Progenitor cell of endocrine pancreas (in vitro differentiated cells): ENCODE measurements at regions not wholly inside any gene's neighbourhood (a gene's known extent, or its start where the extent isn't known, plus 50 kb on each side); places are given as distances from the start of the nearest gene placed in this dataset.

Experiments
- DNase-seq: peaks from one replicate; pipeline ENCODE4 v3.0.0; 2021; ENCODE audit warnings: low spot score; ENCODE audit not compliant: unreplicated experiment
- H3K27ac Mint-ChIP-seq: 2 replicates; pipeline ENCODE4 v1.8.0; 2021; ENCODE audit warnings: mild to moderate bottlenecking, moderate library complexity, mixed read lengths
- H3K27me3 Mint-ChIP-seq: 2 replicates; pipeline ENCODE4 v1.8.0; 2021; ENCODE audit warnings: mixed read lengths
- H3K36me3 Mint-ChIP-seq: 2 replicates; pipeline ENCODE4 v1.8.0; 2022; ENCODE audit warnings: mixed read lengths; ENCODE audit not compliant: insufficient read depth
- H3K4me1 Mint-ChIP-seq: 2 replicates; pipeline ENCODE4 v1.8.0; 2021; ENCODE audit warnings: low read depth, mixed read lengths
- H3K4me3 Mint-ChIP-seq: 2 replicates; pipeline ENCODE4 v1.8.0; 2021; ENCODE audit warnings: low read depth, mild to moderate bottlenecking, moderate library complexity, mixed read lengths
- H3K9me3 Mint-ChIP-seq: 2 replicates; pipeline ENCODE4 v1.8.0; 2021; ENCODE audit warnings: low read depth, mixed read lengths
- TF ChIP-seq, protein P1 (sequence below): fragments of 200-600 bp; sonication (generic); IDR thresholded peaks from one replicate; pipeline ENCODE4 v1.5.0; 2021; ENCODE audit warnings: antibody characterized with exemption, mild to moderate bottlenecking; ENCODE audit not compliant: unreplicated experiment

GRCh38 chr4:43512253-43512652 is 619.7 kb downstream of the GRXCR1 start:
- DNase-seq = no peak
- Mint-ChIP-seq H3K4me3 (no peak overlapping the region), H3K36me3 (no peaks in the 10 kb centered on the region)

DNA sequence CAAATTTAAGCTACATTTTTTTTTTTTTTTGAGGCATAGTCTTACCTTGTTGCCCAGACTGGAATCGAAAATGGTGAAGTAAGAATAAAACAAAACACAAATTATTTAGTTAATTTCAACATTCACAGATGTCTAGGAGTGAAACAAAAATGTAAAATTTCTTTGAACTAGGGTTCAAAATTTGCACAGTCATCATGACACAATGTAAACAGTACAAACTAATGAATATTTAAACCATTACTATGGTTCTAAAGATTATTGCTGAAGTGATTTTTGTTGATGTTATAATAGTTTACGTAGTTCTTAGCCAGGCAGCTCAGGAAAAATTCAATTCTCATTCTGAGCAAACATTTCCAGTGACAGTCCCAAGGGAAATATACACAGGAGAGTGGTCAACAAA is 633.1 kb downstream of the GRXCR1 start:
- no peak overlapping the region for H3K4me3 Mint-ChIP-seq

More at GRCh38 chr4:43512253-43512652, 619.7 kb downstream of the GRXCR1 start:
- H3K27ac Mint-ChIP-seq = no peak overlapping the region
- TF ChIP-seq, protein P1, sequence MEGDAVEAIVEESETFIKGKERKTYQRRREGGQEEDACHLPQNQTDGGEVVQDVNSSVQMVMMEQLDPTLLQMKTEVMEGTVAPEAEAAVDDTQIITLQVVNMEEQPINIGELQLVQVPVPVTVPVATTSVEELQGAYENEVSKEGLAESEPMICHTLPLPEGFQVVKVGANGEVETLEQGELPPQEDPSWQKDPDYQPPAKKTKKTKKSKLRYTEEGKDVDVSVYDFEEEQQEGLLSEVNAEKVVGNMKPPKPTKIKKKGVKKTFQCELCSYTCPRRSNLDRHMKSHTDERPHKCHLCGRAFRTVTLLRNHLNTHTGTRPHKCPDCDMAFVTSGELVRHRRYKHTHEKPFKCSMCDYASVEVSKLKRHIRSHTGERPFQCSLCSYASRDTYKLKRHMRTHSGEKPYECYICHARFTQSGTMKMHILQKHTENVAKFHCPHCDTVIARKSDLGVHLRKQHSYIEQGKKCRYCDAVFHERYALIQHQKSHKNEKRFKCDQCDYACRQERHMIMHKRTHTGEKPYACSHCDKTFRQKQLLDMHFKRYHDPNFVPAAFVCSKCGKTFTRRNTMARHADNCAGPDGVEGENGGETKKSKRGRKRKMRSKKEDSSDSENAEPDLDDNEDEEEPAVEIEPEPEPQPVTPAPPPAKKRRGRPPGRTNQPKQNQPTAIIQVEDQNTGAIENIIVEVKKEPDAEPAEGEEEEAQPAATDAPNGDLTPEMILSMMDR = no peak
- peaks cover 23% of the 10 kb centered on the region for H3K9me3 Mint-ChIP-seq
- H3K4me1 Mint-ChIP-seq = no peaks in the 10 kb centered on the region
- H3K27me3 Mint-ChIP-seq = no peaks in the 10 kb centered on the region

DNA sequence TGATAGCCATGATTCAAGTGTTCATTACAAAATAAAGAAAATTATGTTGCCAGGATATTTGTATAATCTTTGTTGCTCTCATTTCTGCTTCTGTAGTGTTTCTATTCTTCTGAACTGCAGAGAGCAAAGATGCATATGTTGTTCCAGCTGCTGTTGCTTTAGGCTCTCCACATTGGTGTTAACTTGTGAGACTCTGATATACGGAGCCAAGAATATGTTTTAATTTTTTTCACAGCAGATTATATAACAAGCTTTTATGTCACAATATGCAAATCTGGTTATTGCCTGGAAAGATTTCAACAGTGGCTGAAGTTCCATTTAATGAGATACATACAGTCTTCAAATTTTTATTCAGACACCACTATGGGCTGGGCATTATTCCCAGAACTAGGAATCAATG is 655.0 kb downstream of the GRXCR1 start:
- no peaks in the 10 kb centered on the region for H3K4me1 Mint-ChIP-seq
- no peak overlapping the region for H3K27ac Mint-ChIP-seq
- H3K27me3 Mint-ChIP-seq = no peaks in the 10 kb centered on the region
- TF ChIP-seq, protein P1 = no peak
- no peaks in the 10 kb centered on the region for H3K36me3 Mint-ChIP-seq
- no peak for DNase-seq
- H3K4me3 Mint-ChIP-seq = no peak overlapping the region
- H3K9me3 Mint-ChIP-seq = peaks cover 17% of the 10 kb centered on the region

More for the DNA sequence above, 633.1 kb downstream of the GRXCR1 start:
- no peak for DNase-seq
- Mint-ChIP-seq H3K27ac (no peak overlapping the region), H3K36me3 (no peaks in the 10 kb centered on the region), H3K4me1 (no peaks in the 10 kb centered on the region), H3K9me3 (peaks cover 6% of the 10 kb centered on the region), H3K27me3 (no peaks in the 10 kb centered on the region)
- TF ChIP-seq, protein P1 = no peak

- no peaks in the 10 kb centered on the region for H3K4me1 Mint-ChIP-seq
- no peak for DNase-seq
- H3K27ac Mint-ChIP-seq = no peak overlapping the region
- no peaks in the 10 kb centered on the region for H3K36me3 Mint-ChIP-seq
- TF ChIP-seq, protein P1 = no peak
- no peak overlapping the region for H3K4me3 Mint-ChIP-seq
- no peaks in the 10 kb centered on the region for H3K27me3 Mint-ChIP-seq
- peaks cover 47% of the 10 kb centered on the region for H3K9me3 Mint-ChIP-seq
Observed at GRCh38 chr4:43550981-43551627, 658.6 kb downstream of the GRXCR1 start.

- no peak for DNase-seq
- H3K27ac Mint-ChIP-seq = no peak overlapping the region
- H3K9me3 Mint-ChIP-seq = peaks cover 44% of the 10 kb centered on the region
- H3K4me1 Mint-ChIP-seq = no peaks in the 10 kb centered on the region
- H3K4me3 Mint-ChIP-seq = no peak overlapping the region
- H3K36me3 Mint-ChIP-seq = no peaks in the 10 kb centered on the region
- no peaks in the 10 kb centered on the region for H3K27me3 Mint-ChIP-seq
- TF ChIP-seq, protein P1 = no peak
Observed at GRCh38 chr4:43556262-43556661, 663.7 kb downstream of the GRXCR1 start.
